ENCODE measurements at regions not wholly inside any gene's neighbourhood (a gene's known extent, or its start where the extent isn't known, plus 50 kb on each side); places are given as distances from the start of the nearest gene placed in this dataset.

GRCh38 chr9:134228649-134229048, 64.3 kb upstream of the RNU6ATAC start:
- no peak for DNase-seq

DNA sequence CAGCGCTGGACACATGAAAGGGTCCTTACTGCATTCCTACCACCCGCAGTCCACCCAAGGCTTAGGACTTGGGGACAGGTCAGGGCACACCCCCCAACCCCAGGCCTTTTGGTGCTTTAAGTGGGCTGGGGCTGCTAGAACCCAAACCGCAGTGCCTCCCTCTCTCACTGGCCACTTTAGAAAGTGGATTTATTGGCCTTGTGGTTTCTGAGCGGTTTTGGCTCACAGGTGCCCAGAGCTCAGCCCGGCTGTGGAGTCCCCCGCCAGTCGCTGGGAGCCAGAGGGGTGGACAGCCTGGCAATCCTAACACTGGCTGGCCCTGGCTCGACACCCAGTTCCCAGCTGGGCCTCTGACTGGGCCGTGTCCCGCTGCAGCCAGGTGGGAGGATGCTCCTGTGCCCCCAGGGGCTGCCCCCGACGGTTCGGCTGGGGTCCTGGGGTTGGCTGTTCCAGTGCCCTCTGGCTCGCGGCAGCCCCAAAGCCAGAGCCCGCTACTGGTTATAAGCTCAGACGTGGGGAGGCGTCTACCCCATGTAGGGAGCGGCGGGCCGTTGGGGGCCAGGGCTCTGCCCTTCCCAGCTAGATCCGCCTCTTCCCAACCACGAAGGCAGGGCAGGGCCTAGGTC, 65.2 kb upstream of the RNU6ATAC start:
- no peak for DNase-seq

GRCh38 chr9:134230092-134230941, 66.0 kb upstream of the RNU6ATAC start:
- no peak for DNase-seq

DNA sequence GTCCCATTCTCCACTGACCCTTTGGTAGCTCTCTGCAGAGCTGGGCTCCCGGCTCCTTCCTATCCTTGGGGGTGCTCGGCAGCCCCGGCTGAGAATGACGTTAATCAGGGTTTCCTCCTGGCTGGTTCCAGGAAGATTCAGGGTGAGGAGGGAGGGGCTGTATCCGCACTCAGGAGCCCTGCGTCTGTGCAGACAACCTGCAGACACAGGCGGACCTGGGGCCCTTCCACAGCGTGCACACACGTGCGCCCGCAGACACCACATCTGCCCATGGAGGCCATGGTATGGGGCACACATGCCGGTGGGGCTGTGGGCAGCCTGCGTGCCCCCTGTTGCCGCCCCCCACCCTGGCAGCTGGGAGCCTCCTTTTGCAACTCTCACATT, 66.6 kb upstream of the RNU6ATAC start:
- DNase-seq = no peak

GRCh38 chr9:134231330-134231745, 67.0 kb upstream of the RNU6ATAC start:
- DNase-seq = no peak

DNA sequence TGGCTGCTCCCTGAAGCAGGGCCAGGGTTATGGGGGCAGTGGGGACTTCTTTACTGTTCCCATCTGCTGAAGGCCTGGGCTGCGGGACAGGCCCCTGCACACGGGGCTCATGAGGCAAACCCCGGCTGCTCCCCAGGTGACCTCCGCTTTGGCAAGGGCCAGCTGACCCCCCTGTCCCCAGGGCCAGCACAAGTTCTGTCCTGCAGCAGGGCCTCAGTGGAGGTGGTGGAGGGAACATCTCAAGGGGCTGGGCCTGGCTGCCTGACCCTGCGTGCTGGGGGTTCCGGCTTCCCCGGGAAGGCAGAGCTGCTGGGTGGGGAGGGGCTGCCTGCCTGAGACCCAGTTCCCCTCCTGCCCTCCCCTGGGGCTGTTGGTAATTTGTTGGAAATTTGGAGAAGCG, 67.4 kb upstream of the RNU6ATAC start:
- DNase-seq = no peak

GRCh38 chr9:134233022-134233421, 68.7 kb upstream of the RNU6ATAC start:
- DNase-seq = no peak

DNA sequence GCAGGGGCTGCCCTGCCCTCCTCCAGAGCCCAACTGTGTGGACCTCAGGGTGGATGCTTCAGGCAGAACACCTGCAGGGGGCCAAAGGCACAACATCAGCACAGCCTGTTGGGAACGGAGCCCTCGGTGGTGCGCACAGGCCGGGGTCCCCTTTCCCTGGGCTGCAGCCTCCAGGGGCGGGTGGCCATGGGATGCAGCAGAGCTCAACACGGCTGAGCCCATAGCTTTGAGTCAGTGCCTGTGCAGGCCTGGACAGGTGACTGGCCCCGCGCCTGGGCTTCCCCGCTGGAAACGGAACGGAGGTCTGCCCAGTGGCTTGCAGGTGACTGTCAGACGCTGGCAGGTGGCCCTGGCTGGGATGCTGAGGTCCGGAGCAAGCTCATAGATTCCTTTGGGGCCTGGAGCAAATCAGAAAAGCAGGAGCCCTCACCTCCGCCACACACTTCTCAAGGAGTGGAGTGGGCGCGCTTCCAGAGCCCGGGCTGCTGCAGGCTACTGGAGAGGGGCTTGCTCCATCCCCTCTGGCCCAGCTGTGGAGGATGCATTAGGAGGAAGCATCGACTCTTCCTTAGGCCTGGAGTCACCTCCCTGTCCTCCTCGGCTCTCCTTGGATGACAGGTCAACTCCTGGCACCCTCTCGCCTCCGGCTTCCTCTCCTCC, 69.8 kb upstream of the RNU6ATAC start:
- DNase-seq = no peak

DNA sequence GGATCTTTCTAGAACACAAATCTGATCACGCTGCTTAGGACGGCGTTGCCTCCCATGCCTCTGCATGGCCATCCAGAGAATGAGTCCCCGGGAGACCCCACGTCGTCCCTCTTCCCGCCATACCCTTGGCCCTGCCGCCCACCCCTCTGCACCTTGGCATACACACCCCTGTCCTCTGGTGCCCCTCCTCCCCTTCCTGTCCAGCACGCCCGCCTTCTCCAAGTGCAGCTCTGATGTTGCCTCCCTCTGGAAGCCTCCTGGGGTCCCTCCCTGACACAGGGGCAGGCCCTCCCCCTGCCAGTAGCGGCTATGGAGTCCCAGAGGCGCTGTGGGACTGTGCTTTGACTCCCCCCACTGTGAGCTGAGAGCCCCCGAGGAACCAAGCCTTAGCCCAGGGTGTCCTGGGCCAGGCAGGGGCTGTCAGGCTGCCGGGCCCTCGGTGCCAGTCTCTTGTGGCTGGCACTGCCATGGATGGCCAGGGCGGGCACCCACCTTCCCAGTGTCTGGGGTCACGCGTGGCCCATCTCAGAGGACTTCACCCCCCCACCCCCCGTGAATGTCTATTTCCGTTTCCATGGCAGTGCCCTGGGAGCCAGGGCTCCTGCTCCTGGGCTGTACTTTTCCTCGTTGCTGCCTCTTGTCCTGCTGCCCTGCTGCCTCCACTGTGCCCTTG, 70.5 kb upstream of the RNU6ATAC start:
- DNase-seq = no peak

DNA sequence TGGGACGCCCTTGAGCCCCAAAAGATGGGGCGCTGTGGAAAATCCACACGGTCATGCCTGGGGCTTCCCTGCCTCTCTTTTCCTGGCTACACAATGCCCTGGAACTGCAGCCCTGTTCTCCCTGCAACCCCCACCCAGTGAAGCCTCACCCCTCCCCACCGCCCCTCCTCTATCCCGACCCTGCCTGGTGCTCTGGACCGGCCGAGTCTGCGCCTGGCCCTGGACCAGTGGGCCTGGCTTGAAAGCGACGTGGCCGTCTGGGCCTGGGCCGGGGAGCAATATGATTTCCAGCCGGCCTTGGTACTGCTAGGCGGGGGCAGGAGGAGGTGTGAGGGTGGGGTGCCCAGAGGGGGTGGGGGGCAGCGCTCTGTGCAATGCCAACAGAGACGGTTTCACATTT, 71.0 kb upstream of the RNU6ATAC start:
- DNase-seq = no peak

DNA sequence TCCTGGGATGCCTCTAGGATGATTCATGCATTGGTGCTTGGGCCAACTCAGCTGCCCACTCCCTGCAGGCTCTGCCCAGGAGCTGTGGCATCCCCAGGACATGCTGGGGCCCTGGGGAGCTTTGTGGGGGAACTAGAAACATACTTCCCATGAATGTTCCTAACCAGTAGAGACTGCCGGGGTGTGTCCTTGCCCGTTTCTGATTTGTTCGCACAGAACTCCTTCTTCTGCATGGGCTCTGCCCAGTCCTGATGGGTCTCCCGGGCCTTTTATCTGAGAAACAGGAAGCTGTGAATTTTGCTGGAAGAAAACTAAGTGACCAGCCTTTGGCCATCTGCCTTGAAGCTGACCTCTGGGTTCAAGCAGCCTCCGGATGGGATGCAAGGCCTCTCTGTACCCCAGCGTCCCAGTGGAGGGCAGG, 71.6 kb upstream of the RNU6ATAC start:
- DNase-seq = peak; percentile 76

DNA sequence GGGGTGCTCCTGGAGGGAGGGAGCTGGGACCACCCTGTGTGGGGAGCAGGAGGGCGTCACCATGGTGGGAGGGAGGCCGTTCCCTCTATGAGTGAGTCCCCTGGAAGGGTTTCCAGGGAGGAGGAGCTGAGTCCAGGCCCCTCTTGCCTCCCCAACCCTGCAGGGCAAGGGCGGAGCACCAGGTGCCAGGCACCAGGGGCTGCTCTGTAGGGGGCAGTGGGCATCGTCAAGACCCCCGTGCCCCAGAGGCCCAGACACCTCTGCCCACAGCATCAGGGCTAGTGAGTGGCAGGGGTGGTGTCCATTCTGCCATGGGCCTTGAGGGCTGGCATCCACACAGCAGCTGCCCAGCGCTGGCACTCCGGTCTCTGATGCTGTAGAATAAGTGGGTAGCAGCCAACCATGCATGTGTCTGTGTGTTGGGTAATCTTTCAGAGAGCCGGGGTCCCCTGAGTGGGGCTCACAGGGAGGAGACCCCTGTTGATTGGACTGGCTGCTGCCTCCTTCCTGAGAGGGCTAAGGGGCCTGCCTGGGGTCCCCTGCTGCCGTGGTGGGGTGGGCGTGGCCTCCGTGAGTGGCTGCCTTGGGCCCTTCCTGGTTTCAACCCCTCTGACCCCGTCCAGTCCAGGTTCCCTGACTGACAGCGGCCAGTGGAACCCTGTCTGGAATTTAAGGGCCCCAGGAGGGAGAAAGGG, 72.7 kb upstream of the RNU6ATAC start:
- DNase-seq = no peak

GRCh38 chr9:134237630-134238265, 73.4 kb upstream of the RNU6ATAC start:
- DNase-seq = no peak

DNA sequence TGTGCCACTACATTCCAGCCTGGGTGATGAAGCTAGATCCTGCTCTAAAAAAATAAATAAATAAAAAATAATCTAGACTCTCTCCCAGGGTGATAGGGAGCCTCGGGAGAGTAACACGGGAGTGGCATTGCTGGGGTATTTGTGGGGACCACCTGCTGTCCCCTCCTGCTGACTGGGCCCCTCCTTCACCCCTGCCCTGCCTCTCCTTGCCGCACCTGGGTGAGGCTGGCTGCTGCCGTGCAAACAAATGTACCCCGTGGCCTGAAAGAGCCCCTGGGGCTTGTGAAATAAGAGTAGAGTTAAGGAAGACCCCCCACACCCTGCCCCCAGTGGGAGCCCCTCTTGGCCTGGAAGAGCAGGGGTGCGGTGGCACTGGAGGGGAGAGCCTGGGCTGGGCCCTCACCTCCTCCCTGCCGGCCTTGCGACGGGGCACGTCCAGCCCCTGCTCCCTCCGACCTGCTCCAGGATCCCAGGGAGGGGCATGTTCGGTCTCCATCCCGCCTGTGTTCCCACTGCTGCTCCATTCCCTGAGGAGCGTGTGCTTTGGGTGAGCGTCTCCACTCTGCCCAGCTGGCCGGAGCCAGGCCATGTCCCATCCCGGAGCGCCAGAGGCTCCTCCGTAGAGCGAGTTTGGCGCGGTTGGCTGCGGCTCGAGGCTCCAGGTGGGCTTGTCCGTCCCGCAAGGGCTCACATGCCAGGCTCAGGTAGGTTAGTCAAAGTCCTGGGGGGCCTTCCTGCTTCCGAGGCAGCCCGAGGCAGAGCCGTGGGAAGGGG, 75.0 kb upstream of the RNU6ATAC start:
- DNase-seq = no peak

- no peak for DNase-seq
Measured at GRCh38 chr9:134239939-134240338, 75.6 kb upstream of the RNU6ATAC start.

DNA sequence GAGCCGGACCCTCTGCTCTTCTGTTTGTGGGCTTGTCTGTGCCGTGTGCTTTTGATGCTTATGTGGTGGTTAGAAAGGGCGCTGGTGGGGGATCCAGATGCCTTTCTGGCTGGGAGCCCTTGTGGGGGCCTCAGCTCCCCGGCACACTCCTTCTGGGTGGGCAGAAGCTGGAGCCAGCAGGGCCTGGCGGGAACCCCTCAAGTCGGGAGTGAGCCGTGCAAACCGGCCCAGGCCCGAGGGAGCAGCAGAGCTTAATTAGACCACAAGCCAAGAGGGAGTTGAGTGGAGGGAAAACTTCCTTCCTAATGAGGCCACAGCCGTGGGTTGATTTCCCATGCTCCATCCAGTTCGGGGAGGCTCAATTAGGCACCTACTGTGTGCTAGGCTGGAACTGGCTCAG, 76.0 kb upstream of the RNU6ATAC start:
- no peak for DNase-seq

DNA sequence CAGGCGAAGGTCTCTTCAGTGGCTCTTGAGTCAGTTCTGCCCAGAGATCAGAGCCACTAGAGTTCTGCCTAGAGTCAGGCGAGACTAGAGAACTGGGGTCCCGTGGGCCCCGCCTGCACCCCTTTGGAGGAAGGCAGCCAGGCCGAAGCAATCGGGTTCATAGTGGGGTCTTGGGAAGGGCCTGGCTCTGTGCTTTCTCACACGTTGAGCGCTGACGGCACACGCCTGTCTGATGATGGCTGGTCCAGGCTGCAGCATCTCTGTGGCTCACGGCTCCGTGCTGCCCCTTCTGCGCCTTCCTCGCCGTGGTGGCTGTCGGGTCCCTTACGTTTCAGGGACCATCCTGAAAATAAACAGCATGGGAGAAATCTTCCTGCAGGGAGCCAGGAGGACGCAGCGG, 78.3 kb upstream of the RNU6ATAC start:
- no peak for DNase-seq

GRCh38 chr9:134243778-134244467, 79.6 kb upstream of the RNU6ATAC start:
- DNase-seq = no peak

- DNase-seq = no peak
Measured at GRCh38 chr9:134245179-134245578, 80.8 kb upstream of the RNU6ATAC start.

GRCh38 chr9:134247918-134248631, 78.2 kb upstream of the RXRA start:
- DNase-seq = no peak
